T-helper 1 cell treated with Interleukin-12 subunit alpha and Interleukin-12 subunit beta and Interleukin-4 antibody, amounts not matched to agents 30 μg/mL and 1 μg/mL, for 36 hours (primary cell): ENCODE measurements at regions not wholly inside any gene's neighbourhood (a gene's known extent, or its start where the extent isn't known, plus 50 kb on each side); places are given as distances from the start of the nearest gene placed in this dataset.

Source experiments
- H3K27ac Mint-ChIP-seq: one replicate; pipeline ENCODE4 v1.8.0; 2021; ENCODE audit warnings: mild to moderate bottlenecking, mixed read lengths
- H3K27me3 Mint-ChIP-seq: one replicate; pipeline ENCODE4 v1.8.0; 2021; ENCODE audit warnings: low read depth, mixed read lengths
- H3K36me3 Mint-ChIP-seq: one replicate; pipeline ENCODE4 v1.8.0; 2021; ENCODE audit warnings: low read depth, mixed read lengths
- H3K4me1 Mint-ChIP-seq: one replicate; pipeline ENCODE4 v1.8.0; 2021; ENCODE audit warnings: low read depth, mixed read lengths
- H3K4me3 Mint-ChIP-seq: one replicate; pipeline ENCODE4 v1.8.0; 2021; ENCODE audit warnings: mild to moderate bottlenecking, moderate library complexity, mixed read lengths
- H3K9me3 Mint-ChIP-seq: one replicate; pipeline ENCODE4 v1.8.0; 2021; ENCODE audit warnings: mixed read lengths

GRCh38 chr13:90388887-90389452 lies 958.5 kb upstream of the MIR17HG start:
- no peak overlapping the region for H3K4me3 Mint-ChIP-seq
- H3K4me1 Mint-ChIP-seq, result no peaks in the 10 kb centered on the region
- no peaks in the 10 kb centered on the region for H3K27me3 Mint-ChIP-seq
- H3K9me3 Mint-ChIP-seq, result peaks cover 32% of the 10 kb centered on the region
- no peak overlapping the region for H3K27ac Mint-ChIP-seq
- no peaks in the 10 kb centered on the region for H3K36me3 Mint-ChIP-seq

GRCh38 chr13:90389537-90389936 lies 958.0 kb upstream of the MIR17HG start:
- H3K9me3 Mint-ChIP-seq, result peaks cover 32% of the 10 kb centered on the region
- no peaks in the 10 kb centered on the region for H3K27me3 Mint-ChIP-seq
- H3K4me1 Mint-ChIP-seq, result no peaks in the 10 kb centered on the region
- H3K36me3 Mint-ChIP-seq, result no peaks in the 10 kb centered on the region
- no peak overlapping the region for H3K27ac Mint-ChIP-seq
- H3K4me3 Mint-ChIP-seq, result no peak overlapping the region

DNA sequence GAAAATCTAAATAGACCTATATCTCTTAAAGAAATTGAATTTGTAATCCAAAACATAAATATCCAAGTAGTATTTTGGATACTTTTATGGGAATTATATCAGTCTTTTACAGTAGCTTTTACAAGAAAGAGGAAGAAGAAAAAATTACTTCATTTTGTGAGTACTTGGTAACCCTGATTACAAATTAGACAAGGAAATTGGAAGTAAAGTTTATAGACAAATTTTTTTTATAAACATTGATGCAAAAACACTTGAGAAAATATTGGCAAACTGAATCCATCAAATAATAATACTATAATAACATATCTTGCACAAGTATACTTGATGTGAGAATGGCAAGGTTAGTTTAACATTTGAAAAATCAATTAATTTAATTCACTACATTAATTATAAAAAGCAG lies 954.1 kb upstream of the MIR17HG start:
- Mint-ChIP-seq H3K4me3 (no peak overlapping the region), H3K36me3 (no peaks in the 10 kb centered on the region), H3K27ac (no peak overlapping the region), H3K4me1 (no peaks in the 10 kb centered on the region), H3K27me3 (no peaks in the 10 kb centered on the region), H3K9me3 (peaks cover 27% of the 10 kb centered on the region)

DNA sequence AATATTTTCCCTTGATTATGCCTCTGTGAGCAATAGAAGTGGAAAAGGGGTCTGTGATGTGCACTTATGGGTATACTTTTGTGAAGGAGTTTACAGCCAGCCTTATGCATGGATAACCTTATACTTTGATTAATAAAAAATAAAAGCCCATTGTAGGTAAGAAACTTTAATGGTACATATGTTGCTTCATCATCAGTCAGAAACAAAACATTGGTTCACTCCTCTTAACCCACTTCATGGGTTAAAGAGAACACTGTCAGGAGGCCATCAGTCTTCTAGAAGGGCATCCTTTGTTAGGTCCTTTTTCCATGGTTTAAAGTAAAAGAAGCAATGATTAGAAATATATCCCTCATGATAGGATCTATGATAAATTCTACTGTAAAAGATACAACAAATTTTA lies 952.1 kb upstream of the MIR17HG start:
- no peaks in the 10 kb centered on the region for H3K4me1 Mint-ChIP-seq
- no peaks in the 10 kb centered on the region for H3K36me3 Mint-ChIP-seq
- no peak overlapping the region for H3K27ac Mint-ChIP-seq
- H3K4me3 Mint-ChIP-seq, result no peak overlapping the region
- H3K27me3 Mint-ChIP-seq, result no peaks in the 10 kb centered on the region
- H3K9me3 Mint-ChIP-seq, result peaks cover 18% of the 10 kb centered on the region

- Mint-ChIP-seq H3K9me3 (peaks cover 17% of the 10 kb centered on the region), H3K4me1 (no peaks in the 10 kb centered on the region), H3K4me3 (no peak overlapping the region), H3K36me3 (no peaks in the 10 kb centered on the region), H3K27me3 (no peaks in the 10 kb centered on the region), H3K27ac (no peak overlapping the region)
Measured at GRCh38 chr13:90395846-90396245, 951.6 kb upstream of the MIR17HG start.

- Mint-ChIP-seq H3K9me3 (peaks cover 13% of the 10 kb centered on the region), H3K27ac (no peak overlapping the region), H3K27me3 (no peaks in the 10 kb centered on the region), H3K4me3 (no peak overlapping the region), H3K4me1 (no peaks in the 10 kb centered on the region), H3K36me3 (no peaks in the 10 kb centered on the region)
Measured at GRCh38 chr13:90396266-90396665, 951.2 kb upstream of the MIR17HG start.

DNA sequence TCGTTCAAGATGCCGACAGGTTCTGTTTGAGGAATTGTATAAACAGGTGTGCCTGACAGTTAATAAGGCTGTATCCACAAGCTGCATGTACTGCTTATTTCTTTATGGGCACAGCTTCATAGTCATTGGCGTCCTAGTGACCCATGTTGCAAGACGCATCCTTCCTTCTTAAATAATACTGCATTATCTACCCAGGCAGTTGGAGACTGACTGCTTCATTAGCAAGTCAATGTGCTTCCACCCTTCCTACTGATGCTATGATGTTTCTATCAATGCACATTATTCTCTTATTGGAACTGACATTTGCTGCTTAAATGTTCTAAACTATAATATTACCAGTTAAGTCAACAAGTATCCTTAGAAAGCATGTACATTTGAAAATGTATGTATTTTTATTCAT lies 950.0 kb upstream of the MIR17HG start:
- Mint-ChIP-seq H3K9me3 (peaks cover 19% of the 10 kb centered on the region), H3K27ac (no peak overlapping the region), H3K27me3 (no peaks in the 10 kb centered on the region), H3K36me3 (no peaks in the 10 kb centered on the region), H3K4me3 (no peak overlapping the region), H3K4me1 (no peaks in the 10 kb centered on the region)

GRCh38 chr13:90400372-90400771 lies 947.1 kb upstream of the MIR17HG start:
- Mint-ChIP-seq H3K9me3 (peaks cover 33% of the 10 kb centered on the region), H3K4me3 (no peak overlapping the region), H3K4me1 (no peaks in the 10 kb centered on the region), H3K27ac (no peak overlapping the region), H3K36me3 (no peaks in the 10 kb centered on the region), H3K27me3 (no peaks in the 10 kb centered on the region)

GRCh38 chr13:90401150-90401549 lies 946.3 kb upstream of the MIR17HG start:
- Mint-ChIP-seq H3K27me3 (no peaks in the 10 kb centered on the region), H3K27ac (no peak overlapping the region), H3K4me1 (no peaks in the 10 kb centered on the region), H3K4me3 (no peak overlapping the region), H3K36me3 (no peaks in the 10 kb centered on the region), H3K9me3 (peaks cover 33% of the 10 kb centered on the region)

DNA sequence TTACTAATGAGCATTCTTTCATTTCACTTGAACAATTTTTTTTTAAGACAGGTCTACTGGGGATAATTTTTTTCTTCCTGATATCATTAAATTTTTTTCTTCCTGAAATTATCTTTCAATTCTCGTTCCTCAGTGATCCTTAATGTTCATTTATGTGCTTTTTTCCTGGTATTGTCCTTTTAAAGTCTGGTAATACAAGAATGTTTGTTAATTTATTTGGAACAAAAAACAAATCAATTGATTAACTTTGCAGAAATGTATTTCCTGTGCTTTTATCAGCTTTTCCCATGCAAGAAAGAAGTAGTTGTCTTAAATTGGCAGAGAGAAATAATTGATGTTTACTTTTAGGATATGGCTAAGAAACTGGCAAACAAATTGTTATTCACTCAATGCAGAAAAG lies 945.4 kb upstream of the MIR17HG start:
- peaks cover 33% of the 10 kb centered on the region for H3K9me3 Mint-ChIP-seq
- H3K4me1 Mint-ChIP-seq, result no peaks in the 10 kb centered on the region
- no peak overlapping the region for H3K4me3 Mint-ChIP-seq
- no peaks in the 10 kb centered on the region for H3K27me3 Mint-ChIP-seq
- no peak overlapping the region for H3K27ac Mint-ChIP-seq
- no peaks in the 10 kb centered on the region for H3K36me3 Mint-ChIP-seq

DNA sequence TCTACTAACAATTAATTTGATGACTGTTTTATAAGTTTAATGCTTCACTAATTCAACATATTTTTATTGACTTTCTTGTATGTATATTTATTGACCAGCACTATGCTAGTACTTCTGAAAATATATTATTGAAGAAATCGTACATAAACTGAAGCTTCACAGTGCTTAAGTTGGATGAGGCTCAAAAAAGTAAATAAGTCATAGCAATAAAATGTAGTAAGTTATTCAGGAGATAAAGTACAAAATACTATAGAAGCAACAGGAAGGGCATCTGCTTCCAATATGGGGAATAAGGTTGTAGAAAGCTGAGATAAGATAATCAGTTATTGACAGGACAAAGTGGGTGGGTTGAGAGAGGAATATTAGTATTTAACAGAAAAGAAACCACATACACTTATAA lies 944.9 kb upstream of the MIR17HG start:
- no peaks in the 10 kb centered on the region for H3K27me3 Mint-ChIP-seq
- H3K36me3 Mint-ChIP-seq, result no peaks in the 10 kb centered on the region
- H3K4me3 Mint-ChIP-seq, result no peak overlapping the region
- H3K27ac Mint-ChIP-seq, result no peak overlapping the region
- H3K9me3 Mint-ChIP-seq, result peaks cover 30% of the 10 kb centered on the region
- H3K4me1 Mint-ChIP-seq, result no peaks in the 10 kb centered on the region

DNA sequence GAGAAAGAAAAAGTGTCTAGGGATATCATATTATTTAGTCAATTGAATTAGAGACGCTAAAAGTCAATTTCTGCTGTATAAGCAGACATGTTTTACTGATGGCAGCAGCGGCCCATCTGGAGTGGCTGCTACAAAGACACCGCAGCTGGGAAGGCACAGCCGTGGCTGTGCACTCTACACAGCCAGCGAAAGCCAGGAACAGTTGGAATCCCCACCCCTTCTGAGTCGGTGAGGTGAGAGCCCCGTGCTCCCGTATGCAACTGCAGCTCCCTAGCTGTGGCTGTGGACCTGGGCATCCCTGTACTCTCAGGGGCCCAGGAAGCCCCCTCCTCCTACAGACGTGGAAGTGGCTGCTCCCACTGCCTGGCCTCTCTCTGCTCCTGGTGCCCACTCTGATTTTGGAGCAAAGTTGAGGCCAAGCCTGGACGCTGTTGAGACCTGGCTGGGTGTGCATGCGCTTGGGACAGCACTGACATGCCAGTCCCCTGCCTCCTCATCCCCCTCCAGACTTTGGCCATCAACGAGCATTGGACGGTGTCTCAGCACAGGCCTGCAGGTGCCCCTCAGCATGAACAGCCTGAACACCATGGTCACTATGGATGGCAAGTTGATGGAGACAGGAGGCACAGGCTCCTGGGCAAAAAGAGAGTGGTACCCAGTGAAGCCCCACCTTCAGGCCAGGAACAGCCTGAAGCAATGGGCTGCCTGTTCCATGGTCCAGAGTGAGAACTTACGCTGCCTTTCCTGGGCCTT lies 944.0 kb upstream of the MIR17HG start:
- Mint-ChIP-seq H3K36me3 (no peaks in the 10 kb centered on the region), H3K27me3 (no peaks in the 10 kb centered on the region), H3K9me3 (peaks cover 28% of the 10 kb centered on the region), H3K27ac (no peak overlapping the region), H3K4me3 (no peak overlapping the region), H3K4me1 (no peaks in the 10 kb centered on the region)

DNA sequence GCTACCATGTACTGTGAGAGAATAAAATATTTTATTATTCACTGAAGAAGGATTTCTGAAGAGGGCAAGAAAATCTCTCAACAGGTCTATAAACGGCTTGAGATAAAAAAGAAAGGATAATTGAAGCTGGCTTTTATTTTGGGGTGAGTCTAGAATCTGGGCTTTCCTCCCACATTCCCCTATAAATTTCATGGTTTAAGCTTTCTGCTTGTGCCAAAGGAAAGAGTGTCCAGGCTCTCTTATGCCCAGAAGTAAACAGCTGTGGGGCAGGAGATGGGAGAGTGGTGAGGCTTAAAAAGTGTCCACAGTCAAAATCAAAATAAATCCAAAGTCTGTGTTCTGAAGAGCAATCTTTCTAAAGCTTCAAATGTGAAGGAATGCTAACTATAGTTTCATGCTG lies 942.2 kb upstream of the MIR17HG start:
- Mint-ChIP-seq H3K27ac (no peak overlapping the region), H3K9me3 (peaks cover 26% of the 10 kb centered on the region), H3K36me3 (no peaks in the 10 kb centered on the region), H3K27me3 (no peaks in the 10 kb centered on the region), H3K4me1 (no peaks in the 10 kb centered on the region), H3K4me3 (no peak overlapping the region)

DNA sequence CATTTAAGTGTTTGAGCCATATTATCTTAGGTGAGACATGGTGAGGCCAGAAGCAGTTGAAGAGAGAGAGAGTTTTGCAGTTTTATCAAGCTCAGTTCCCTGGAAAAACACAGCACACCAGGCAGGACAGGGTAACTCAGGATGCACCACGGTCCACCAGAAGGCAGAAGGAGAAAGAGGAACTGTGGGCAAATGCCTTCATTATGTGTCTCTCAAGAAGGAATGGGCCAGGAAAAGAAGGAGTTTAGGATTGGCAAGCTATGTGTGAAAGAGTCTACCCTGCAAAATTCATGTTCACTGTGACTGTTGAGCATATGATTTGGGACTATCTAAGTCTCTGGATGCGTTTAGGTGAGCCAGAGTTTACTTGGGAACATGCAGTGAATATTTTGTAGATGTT lies 934.5 kb upstream of the MIR17HG start:
- Mint-ChIP-seq H3K27me3 (no peaks in the 10 kb centered on the region), H3K4me3 (no peak overlapping the region), H3K27ac (no peak overlapping the region), H3K4me1 (no peaks in the 10 kb centered on the region), H3K9me3 (peaks cover 3% of the 10 kb centered on the region), H3K36me3 (no peaks in the 10 kb centered on the region)

DNA sequence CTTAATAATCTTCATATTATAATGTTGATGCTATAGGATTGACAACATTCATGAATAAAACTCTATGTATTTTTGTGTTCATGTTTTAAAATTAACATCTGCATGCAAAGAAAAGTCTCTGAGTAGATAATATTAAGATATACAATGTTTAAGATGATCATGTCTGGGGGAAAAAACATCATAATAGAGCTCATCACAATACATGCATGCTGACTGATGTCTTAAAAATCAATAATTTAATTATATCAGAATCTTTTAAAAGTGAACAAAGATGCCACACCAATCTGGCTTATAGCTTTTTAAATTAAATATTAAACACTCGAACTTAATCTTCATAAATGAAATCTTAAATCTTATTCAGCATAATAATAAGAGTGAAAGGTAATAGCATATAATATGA lies 933.9 kb upstream of the MIR17HG start:
- H3K27ac Mint-ChIP-seq, result no peak overlapping the region
- H3K4me1 Mint-ChIP-seq, result no peaks in the 10 kb centered on the region
- no peaks in the 10 kb centered on the region for H3K27me3 Mint-ChIP-seq
- H3K9me3 Mint-ChIP-seq, result peaks cover 3% of the 10 kb centered on the region
- no peaks in the 10 kb centered on the region for H3K36me3 Mint-ChIP-seq
- no peak overlapping the region for H3K4me3 Mint-ChIP-seq
